WTC11 (cell line): ENCODE measurements at regions not wholly inside any gene's neighbourhood (a gene's known extent, or its start where the extent isn't known, plus 50 kb on each side); places are given as distances from the start of the nearest gene placed in this dataset.

Experiments
- ATAC-seq: fragments of 200-7000 bp; cut with Tn5 transposase; 2 replicates; pipeline ENCODE4 v1.10.0; 2021; ENCODE audit warnings: mild to moderate bottlenecking, moderate library complexity
- CTCF ChIA-PET: fragments of 300-600 bp; sonication (Branson Sonifier 250); formaldehyde crosslinking; loops from one replicate; lab custom pipeline; 2021; ENCODE audit warnings: antibody characterized with exemption; lab: Charles Lee
- POLR2A ChIA-PET: fragments of 350-600 bp; sonication (Branson Sonifier 250); formaldehyde crosslinking; loops from one replicate; lab custom pipeline; 2021; ENCODE audit warnings: antibody characterized with exemption; lab: Charles Lee
- DNase-seq: peaks from one replicate; pipeline ENCODE4 v3.0.0; 2021; ENCODE audit warnings: low spot score
- H3K27ac Mint-ChIP-seq: 2 replicates; pipeline ENCODE4 v1.8.0; 2021; ENCODE audit warnings: mixed read lengths
- H3K27me3 Mint-ChIP-seq: 2 replicates; pipeline ENCODE4 v1.8.0; 2021; ENCODE audit warnings: low read depth, mild to moderate bottlenecking, moderate library complexity, mixed read lengths
- H3K36me3 Mint-ChIP-seq: 2 replicates; pipeline ENCODE4 v1.8.0; 2021; ENCODE audit warnings: mixed read lengths
- H3K4me1 Mint-ChIP-seq: 2 replicates; pipeline ENCODE4 v1.8.0; 2022; ENCODE audit warnings: mixed read lengths
- H3K4me3 Mint-ChIP-seq: 2 replicates; pipeline ENCODE4 v1.8.0; 2021; ENCODE audit warnings: mild to moderate bottlenecking, moderate library complexity, mixed read lengths
- H3K9me3 Mint-ChIP-seq: 2 replicates; pipeline ENCODE4 v1.8.0; 2021; ENCODE audit warnings: mixed read lengths
- FOXK1 ChIP-seq: sonication (generic); formaldehyde crosslinking; IDR thresholded peaks from 2 replicates; pipeline ENCODE4 v1.8.0; 2022; ENCODE audit warnings: mild to moderate bottlenecking, moderate library complexity, missing genetic modification reagents
- GRHL2 ChIP-seq: fragments of 250-450 bp; sonication (Bioruptor Pico); IDR thresholded peaks from 2 replicates; pipeline ENCODE4 v1.8.0; 2022; ENCODE audit warnings: mild to moderate bottlenecking, moderate library complexity; ENCODE audit not compliant: insufficient replicate concordance, severe bottlenecking
- IRF2 ChIP-seq: sonication (generic); formaldehyde crosslinking; IDR thresholded peaks from 2 replicates; pipeline ENCODE4 v1.8.0; 2022; ENCODE audit warnings: low read depth, missing genetic modification reagents, borderline replicate concordance
- JUN ChIP-seq: sonication (generic); formaldehyde crosslinking; IDR thresholded peaks from 2 replicates; pipeline ENCODE4 v1.8.0; 2023; ENCODE audit warnings: mild to moderate bottlenecking, missing genetic modification reagents
- NR3C1 ChIP-seq: sonication (generic); formaldehyde crosslinking; conservative IDR thresholded peaks from 2 replicates; pipeline ENCODE4 v1.8.1; 2023; ENCODE audit warnings: low read depth, mild to moderate bottlenecking, missing genetic modification reagents
- SP1 ChIP-seq: sonication (generic); formaldehyde crosslinking; conservative IDR thresholded peaks from 2 replicates; pipeline ENCODE4 v1.8.1; 2022; ENCODE audit warnings: missing genetic modification reagents
- TEAD1 ChIP-seq: sonication (generic); formaldehyde crosslinking; IDR thresholded peaks from 2 replicates; pipeline ENCODE4 v1.8.0; 2022; ENCODE audit warnings: mild to moderate bottlenecking, missing genetic modification reagents
- ZBTB21 ChIP-seq: sonication (generic); formaldehyde crosslinking; IDR thresholded peaks from 2 replicates; pipeline ENCODE4 v1.8.1; 2023; ENCODE audit warnings: mild to moderate bottlenecking, missing genetic modification reagents, borderline replicate concordance
- ZNF263 ChIP-seq: sonication (generic); formaldehyde crosslinking; IDR thresholded peaks from 2 replicates; pipeline ENCODE4 v1.8.1; 2022; ENCODE audit warnings: low read depth, mild to moderate bottlenecking, moderate library complexity, missing genetic modification reagents
- ZNF416 ChIP-seq: fragments of 250-450 bp; sonication (Bioruptor Pico); IDR thresholded peaks from 2 replicates; pipeline ENCODE4 v1.9.0; 2021; ENCODE audit warnings: mild to moderate bottlenecking, inconsistent platforms
- TF ChIP-seq, protein P1 (sequence below): fragments of 250-450 bp; sonication (Bioruptor Pico); IDR thresholded peaks from 2 replicates; pipeline ENCODE4 v2.1.2; 2022; ENCODE audit warnings: mild to moderate bottlenecking, moderate library complexity
- TF ChIP-seq, protein P2 (sequence below): fragments of 250-450 bp; sonication (Bioruptor Pico); conservative IDR thresholded peaks from 2 replicates; pipeline ENCODE4 v1.9.0; 2021; ENCODE audit warnings: mild to moderate bottlenecking
- TF ChIP-seq, protein P3 (sequence below): sonication (generic); formaldehyde crosslinking; IDR thresholded peaks from 2 replicates; pipeline ENCODE4 v1.8.0; 2022; ENCODE audit warnings: mild to moderate bottlenecking, missing genetic modification reagents
- TF ChIP-seq, protein P4 (sequence below): fragments of 250-450 bp; sonication (Bioruptor Pico); IDR thresholded peaks from 2 replicates; pipeline ENCODE4 v1.9.0; 2021; ENCODE audit warnings: moderate library complexity, mild to moderate bottlenecking, inconsistent platforms, borderline replicate concordance
- TF ChIP-seq, protein P5 (sequence below): sonication (generic); formaldehyde crosslinking; IDR thresholded peaks from 2 replicates; pipeline ENCODE4 v1.8.1; 2023; ENCODE audit warnings: mild to moderate bottlenecking, moderate library complexity, missing genetic modification reagents
- TF ChIP-seq, protein P6 (sequence below): fragments of 250-450 bp; sonication (Bioruptor Pico); IDR thresholded peaks from 2 replicates; pipeline ENCODE4 v1.9.0; 2021; ENCODE audit warnings: mild to moderate bottlenecking, borderline replicate concordance
- TF ChIP-seq, protein P7 (sequence below): sonication (generic); formaldehyde crosslinking; IDR thresholded peaks from 2 replicates; pipeline ENCODE4 v1.8.0; 2022; ENCODE audit warnings: missing genetic modification reagents
- TF ChIP-seq, protein P8 (sequence below): sonication (generic); formaldehyde crosslinking; IDR thresholded peaks from 2 replicates; pipeline ENCODE4 v1.8.1; 2022; ENCODE audit warnings: low read depth, mild to moderate bottlenecking, moderate library complexity, missing genetic modification reagents, borderline replicate concordance

DNA sequence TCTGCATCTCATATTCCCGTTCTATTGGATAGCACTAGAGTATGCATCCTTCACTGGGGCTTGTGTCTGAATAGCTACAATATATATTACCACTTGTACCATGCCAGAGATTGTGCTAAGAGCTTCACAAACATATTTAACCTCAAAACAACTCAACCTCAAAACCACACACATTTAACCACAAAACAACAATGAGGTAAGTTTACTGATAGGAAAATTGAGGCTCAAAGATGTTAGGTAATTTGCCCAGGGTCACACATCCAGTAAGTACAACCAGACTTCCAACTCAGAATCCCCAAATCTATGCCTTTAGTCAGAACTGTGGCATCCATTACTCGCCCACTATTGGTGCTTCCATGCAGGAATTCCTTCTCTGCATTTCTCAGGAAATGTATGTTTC is 220.0 kb downstream of the FAM43A start:
- POLR2A ChIA-PET = no interaction called here
- CTCF ChIA-PET = no interaction called here
- no peak for ATAC-seq
- TF ChIP-seq, protein P1, sequence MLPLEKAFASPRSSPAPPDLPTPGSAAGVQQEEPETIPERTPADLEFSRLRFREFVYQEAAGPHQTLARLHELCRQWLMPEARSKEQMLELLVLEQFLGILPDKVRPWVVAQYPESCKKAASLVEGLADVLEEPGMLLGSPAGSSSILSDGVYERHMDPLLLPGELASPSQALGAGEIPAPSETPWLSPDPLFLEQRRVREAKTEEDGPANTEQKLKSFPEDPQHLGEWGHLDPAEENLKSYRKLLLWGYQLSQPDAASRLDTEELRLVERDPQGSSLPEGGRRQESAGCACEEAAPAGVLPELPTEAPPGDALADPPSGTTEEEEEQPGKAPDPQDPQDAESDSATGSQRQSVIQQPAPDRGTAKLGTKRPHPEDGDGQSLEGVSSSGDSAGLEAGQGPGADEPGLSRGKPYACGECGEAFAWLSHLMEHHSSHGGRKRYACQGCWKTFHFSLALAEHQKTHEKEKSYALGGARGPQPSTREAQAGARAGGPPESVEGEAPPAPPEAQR (CRISPR knock-in tag) = no peak
- no peak for TF ChIP-seq IRF2 (CRISPR knock-in tag)
- TF ChIP-seq, protein P2, sequence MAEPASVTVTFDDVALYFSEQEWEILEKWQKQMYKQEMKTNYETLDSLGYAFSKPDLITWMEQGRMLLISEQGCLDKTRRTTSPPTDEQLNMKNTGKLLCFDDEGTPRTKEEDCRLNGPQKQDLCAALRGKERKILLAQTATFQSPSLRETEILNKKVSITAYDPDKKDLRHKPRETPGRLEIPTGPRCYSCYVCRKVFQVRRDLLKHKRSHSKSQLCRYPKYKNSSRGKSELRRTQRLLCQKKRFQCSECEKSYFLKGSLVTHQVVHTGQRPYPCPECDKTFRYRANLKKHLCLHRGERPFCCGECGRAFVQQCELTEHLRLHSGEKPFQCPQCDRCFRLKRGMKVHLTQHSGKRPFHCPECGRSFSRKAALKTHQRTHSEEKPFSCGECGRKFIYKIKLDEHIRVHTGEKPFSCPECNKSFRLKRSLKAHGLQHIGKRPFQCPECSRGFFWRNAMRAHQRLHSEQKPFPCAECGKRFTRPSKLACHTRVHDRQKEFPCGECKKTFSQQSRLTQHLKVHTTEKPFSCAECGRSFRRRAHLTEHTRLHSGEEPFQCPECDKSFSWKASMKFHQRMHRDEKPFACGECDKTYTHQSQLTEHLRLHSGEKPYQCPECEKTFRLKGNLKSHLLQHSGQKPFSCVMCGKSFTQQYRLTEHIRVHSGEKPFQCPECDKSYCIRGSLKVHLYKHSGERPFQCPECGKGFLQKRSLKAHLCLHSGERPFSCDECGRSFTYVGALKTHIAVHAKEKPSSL = no peak
- TF ChIP-seq, protein P3, sequence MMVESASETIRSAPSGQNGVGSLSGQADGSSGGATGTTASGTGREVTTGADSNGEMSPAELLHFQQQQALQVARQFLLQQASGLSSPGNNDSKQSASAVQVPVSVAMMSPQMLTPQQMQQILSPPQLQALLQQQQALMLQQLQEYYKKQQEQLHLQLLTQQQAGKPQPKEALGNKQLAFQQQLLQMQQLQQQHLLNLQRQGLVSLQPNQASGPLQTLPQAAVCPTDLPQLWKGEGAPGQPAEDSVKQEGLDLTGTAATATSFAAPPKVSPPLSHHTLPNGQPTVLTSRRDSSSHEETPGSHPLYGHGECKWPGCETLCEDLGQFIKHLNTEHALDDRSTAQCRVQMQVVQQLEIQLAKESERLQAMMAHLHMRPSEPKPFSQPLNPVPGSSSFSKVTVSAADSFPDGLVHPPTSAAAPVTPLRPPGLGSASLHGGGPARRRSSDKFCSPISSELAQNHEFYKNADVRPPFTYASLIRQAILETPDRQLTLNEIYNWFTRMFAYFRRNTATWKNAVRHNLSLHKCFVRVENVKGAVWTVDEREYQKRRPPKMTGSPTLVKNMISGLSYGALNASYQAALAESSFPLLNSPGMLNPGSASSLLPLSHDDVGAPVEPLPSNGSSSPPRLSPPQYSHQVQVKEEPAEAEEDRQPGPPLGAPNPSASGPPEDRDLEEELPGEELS (CRISPR knock-in tag) = no peak
- TF ChIP-seq FOXK1 (CRISPR knock-in tag) = no peak
- TF ChIP-seq GRHL2 (CRISPR knock-in tag) = no peak
- TF ChIP-seq NR3C1 = no peak
- no peak for TF ChIP-seq ZBTB21 (CRISPR knock-in tag)
- TF ChIP-seq ZNF263 = no peak
- TF ChIP-seq, protein P4, sequence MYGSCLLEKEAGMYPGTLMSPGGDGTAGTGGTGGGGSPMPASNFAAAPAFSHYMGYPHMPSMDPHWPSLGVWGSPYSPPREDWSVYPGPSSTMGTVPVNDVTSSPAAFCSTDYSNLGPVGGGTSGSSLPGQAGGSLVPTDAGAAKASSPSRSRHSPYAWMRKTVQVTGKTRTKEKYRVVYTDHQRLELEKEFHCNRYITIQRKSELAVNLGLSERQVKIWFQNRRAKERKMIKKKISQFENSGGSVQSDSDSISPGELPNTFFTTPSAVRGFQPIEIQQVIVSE (CRISPR knock-in tag) = no peak
- no peak for TF ChIP-seq ZNF416 (CRISPR knock-in tag)
- TF ChIP-seq, protein P5, sequence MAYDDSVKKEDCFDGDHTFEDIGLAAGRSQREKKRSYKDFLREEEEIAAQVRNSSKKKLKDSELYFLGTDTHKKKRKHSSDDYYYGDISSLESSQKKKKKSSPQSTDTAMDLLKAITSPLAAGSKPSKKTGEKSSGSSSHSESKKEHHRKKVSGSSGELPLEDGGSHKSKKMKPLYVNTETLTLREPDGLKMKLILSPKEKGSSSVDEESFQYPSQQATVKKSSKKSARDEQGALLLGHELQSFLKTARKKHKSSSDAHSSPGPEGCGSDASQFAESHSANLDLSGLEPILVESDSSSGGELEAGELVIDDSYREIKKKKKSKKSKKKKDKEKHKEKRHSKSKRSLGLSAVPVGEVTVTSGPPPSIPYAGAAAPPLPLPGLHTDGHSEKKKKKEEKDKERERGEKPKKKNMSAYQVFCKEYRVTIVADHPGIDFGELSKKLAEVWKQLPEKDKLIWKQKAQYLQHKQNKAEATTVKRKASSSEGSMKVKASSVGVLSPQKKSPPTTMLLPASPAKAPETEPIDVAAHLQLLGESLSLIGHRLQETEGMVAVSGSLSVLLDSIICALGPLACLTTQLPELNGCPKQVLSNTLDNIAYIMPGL (CRISPR knock-in tag) = no peak
- TF ChIP-seq, protein P6, sequence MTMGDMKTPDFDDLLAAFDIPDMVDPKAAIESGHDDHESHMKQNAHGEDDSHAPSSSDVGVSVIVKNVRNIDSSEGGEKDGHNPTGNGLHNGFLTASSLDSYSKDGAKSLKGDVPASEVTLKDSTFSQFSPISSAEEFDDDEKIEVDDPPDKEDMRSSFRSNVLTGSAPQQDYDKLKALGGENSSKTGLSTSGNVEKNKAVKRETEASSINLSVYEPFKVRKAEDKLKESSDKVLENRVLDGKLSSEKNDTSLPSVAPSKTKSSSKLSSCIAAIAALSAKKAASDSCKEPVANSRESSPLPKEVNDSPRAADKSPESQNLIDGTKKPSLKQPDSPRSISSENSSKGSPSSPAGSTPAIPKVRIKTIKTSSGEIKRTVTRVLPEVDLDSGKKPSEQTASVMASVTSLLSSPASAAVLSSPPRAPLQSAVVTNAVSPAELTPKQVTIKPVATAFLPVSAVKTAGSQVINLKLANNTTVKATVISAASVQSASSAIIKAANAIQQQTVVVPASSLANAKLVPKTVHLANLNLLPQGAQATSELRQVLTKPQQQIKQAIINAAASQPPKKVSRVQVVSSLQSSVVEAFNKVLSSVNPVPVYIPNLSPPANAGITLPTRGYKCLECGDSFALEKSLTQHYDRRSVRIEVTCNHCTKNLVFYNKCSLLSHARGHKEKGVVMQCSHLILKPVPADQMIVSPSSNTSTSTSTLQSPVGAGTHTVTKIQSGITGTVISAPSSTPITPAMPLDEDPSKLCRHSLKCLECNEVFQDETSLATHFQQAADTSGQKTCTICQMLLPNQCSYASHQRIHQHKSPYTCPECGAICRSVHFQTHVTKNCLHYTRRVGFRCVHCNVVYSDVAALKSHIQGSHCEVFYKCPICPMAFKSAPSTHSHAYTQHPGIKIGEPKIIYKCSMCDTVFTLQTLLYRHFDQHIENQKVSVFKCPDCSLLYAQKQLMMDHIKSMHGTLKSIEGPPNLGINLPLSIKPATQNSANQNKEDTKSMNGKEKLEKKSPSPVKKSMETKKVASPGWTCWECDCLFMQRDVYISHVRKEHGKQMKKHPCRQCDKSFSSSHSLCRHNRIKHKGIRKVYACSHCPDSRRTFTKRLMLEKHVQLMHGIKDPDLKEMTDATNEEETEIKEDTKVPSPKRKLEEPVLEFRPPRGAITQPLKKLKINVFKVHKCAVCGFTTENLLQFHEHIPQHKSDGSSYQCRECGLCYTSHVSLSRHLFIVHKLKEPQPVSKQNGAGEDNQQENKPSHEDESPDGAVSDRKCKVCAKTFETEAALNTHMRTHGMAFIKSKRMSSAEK = no peak
- no peak for TF ChIP-seq TEAD1
- TF ChIP-seq SP1 = no peak
- TF ChIP-seq JUN (CRISPR knock-in tag) = no peak
- TF ChIP-seq, protein P7, sequence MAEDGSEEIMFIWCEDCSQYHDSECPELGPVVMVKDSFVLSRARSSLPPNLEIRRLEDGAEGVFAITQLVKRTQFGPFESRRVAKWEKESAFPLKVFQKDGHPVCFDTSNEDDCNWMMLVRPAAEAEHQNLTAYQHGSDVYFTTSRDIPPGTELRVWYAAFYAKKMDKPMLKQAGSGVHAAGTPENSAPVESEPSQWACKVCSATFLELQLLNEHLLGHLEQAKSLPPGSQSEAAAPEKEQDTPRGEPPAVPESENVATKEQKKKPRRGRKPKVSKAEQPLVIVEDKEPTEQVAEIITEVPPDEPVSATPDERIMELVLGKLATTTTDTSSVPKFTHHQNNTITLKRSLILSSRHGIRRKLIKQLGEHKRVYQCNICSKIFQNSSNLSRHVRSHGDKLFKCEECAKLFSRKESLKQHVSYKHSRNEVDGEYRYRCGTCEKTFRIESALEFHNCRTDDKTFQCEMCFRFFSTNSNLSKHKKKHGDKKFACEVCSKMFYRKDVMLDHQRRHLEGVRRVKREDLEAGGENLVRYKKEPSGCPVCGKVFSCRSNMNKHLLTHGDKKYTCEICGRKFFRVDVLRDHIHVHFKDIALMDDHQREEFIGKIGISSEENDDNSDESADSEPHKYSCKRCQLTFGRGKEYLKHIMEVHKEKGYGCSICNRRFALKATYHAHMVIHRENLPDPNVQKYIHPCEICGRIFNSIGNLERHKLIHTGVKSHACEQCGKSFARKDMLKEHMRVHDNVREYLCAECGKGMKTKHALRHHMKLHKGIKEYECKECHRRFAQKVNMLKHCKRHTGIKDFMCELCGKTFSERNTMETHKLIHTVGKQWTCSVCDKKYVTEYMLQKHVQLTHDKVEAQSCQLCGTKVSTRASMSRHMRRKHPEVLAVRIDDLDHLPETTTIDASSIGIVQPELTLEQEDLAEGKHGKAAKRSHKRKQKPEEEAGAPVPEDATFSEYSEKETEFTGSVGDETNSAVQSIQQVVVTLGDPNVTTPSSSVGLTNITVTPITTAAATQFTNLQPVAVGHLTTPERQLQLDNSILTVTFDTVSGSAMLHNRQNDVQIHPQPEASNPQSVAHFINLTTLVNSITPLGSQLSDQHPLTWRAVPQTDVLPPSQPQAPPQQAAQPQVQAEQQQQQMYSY (CRISPR knock-in tag) = no peak
- TF ChIP-seq, protein P8, sequence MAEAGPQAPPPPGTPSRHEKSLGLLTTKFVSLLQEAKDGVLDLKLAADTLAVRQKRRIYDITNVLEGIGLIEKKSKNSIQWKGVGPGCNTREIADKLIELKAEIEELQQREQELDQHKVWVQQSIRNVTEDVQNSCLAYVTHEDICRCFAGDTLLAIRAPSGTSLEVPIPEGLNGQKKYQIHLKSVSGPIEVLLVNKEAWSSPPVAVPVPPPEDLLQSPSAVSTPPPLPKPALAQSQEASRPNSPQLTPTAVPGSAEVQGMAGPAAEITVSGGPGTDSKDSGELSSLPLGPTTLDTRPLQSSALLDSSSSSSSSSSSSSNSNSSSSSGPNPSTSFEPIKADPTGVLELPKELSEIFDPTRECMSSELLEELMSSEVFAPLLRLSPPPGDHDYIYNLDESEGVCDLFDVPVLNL (CRISPR knock-in tag) = no peak

More for the DNA sequence above, 220.0 kb downstream of the FAM43A start:
- H3K36me3 Mint-ChIP-seq = peaks cover 13% of the 10 kb centered on the region
- no peaks in the 10 kb centered on the region for H3K4me1 Mint-ChIP-seq
- no peak overlapping the region for H3K27ac Mint-ChIP-seq
- H3K27me3 Mint-ChIP-seq = peaks cover 3% of the 10 kb centered on the region; the same call in 1 of the 2 replicates
- peaks cover 33% of the 10 kb centered on the region for H3K9me3 Mint-ChIP-seq
- no peak for DNase-seq
- H3K4me3 Mint-ChIP-seq = no peak overlapping the region
